ENCODE measurements at regions not wholly inside any gene's neighbourhood (a gene's known extent, or its start where the extent isn't known, plus 50 kb on each side); places are given as distances from the start of the nearest gene placed in this dataset.

DNA sequence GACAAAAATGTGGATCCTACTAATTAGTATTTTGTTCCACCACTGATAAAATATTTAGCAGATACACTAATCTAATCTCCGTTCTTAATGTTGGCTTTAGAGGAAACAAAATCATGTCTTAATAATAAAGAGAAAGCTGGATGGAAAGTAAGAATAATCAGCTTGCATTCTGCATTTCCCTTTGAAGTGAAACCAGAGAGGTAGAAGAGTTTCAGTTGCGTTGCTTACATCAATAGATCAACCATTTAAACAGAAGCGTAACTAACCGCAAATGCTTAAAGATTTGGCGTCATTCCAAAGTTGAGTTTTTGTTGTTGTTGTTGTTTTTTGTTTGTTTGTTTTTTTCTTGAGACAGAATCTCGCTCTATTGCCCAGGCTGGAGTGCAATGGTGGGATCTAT is 168.9 kb downstream of the TRIML1 start:
- no peak overlapping the region for H3K4me3 ChIP-seq
- DNase-seq (ENCODE audit: low spot score in 2 of 2) = no peak
- TF ChIP-seq POLR2A (IDR thresholded peaks at IDR 0.05) = no peak
- no peak for TF ChIP-seq POLR2AphosphoS5 (IDR thresholded peaks at IDR 0.05)
- TF ChIP-seq, protein P1, sequence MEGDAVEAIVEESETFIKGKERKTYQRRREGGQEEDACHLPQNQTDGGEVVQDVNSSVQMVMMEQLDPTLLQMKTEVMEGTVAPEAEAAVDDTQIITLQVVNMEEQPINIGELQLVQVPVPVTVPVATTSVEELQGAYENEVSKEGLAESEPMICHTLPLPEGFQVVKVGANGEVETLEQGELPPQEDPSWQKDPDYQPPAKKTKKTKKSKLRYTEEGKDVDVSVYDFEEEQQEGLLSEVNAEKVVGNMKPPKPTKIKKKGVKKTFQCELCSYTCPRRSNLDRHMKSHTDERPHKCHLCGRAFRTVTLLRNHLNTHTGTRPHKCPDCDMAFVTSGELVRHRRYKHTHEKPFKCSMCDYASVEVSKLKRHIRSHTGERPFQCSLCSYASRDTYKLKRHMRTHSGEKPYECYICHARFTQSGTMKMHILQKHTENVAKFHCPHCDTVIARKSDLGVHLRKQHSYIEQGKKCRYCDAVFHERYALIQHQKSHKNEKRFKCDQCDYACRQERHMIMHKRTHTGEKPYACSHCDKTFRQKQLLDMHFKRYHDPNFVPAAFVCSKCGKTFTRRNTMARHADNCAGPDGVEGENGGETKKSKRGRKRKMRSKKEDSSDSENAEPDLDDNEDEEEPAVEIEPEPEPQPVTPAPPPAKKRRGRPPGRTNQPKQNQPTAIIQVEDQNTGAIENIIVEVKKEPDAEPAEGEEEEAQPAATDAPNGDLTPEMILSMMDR (IDR thresholded peaks at IDR 0.05) = no peak
- no peak for TF ChIP-seq EP300 (IDR thresholded peaks at IDR 0.05)
- H3K4me1 ChIP-seq = no peaks in the 10 kb centered on the region
- H3K27ac ChIP-seq = no peak overlapping the region
- H3K27me3 ChIP-seq = no peaks in the 10 kb centered on the region
- no peaks in the 10 kb centered on the region for H3K36me3 ChIP-seq
- no peaks in the 10 kb centered on the region for H3K9me3 ChIP-seq
- WGBS = 91% methylated on average over 6 of the region's 6 CpGs

DNA sequence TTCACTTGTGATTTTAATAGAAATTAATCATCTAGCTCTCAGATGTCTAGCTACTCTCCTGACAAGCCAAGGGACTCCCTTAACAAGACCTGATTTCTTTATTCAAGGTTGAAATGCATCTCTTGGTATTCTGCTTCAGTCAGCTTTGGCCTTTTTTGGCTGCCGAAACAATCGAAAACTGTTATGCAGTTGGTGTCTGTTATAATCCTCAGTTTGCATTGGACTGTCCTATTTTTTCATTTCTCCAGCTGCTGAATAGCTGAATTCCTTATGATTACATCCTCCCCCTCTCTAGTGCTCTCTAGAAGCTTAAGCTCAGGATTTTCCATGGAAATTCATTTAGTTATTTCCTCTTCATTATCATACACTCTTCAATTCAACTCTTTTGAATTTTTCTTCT is 177.2 kb downstream of the TRIML1 start:
- WGBS = 94% methylated on average over 2 of the region's 2 CpGs
- no peak overlapping the region for H3K27ac ChIP-seq
- no peak overlapping the region for H3K4me3 ChIP-seq
- DNase-seq (ENCODE audit: low spot score in 2 of 2) = no peak
- TF ChIP-seq EP300 (IDR thresholded peaks at IDR 0.05) = no peak
- no peak for TF ChIP-seq POLR2AphosphoS5 (IDR thresholded peaks at IDR 0.05)
- TF ChIP-seq POLR2A (IDR thresholded peaks at IDR 0.05) = no peak
- TF ChIP-seq, protein P1 (IDR thresholded peaks at IDR 0.05) = no peak
- no peaks in the 10 kb centered on the region for H3K36me3 ChIP-seq
- peaks cover 3% of the 10 kb centered on the region for H3K9me3 ChIP-seq
- H3K27me3 ChIP-seq = no peaks in the 10 kb centered on the region
- H3K4me1 ChIP-seq = no peaks in the 10 kb centered on the region

DNA sequence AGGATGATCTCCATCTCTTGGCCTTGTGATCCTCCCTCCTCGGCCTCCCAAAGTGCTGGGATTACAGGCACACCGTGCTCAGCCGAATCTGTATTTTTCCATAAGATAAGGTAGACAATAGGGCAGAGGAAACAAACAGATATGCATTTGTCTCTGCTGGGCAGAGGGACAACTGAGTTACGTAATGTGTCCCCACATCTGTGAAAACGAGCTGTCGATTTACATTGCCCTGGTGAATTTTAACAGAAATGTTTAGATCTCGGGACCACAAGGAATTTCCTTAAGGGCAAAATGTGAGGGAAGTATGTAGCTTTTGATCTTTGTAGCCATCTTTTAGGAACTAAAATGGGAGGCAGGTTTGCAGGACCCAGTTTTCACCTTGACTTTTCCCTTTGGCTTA is 189.7 kb downstream of the TRIML1 start:
- no peak for DNase-seq (ENCODE audit: low spot score in 2 of 2)
- H3K27me3 ChIP-seq = no peaks in the 10 kb centered on the region
- no peaks in the 10 kb centered on the region for H3K4me1 ChIP-seq
- no peak overlapping the region for H3K4me3 ChIP-seq
- WGBS = 77% methylated on average over 7 of the region's 7 CpGs
- no peaks in the 10 kb centered on the region for H3K9me3 ChIP-seq
- H3K27ac ChIP-seq = no peak overlapping the region
- no peaks in the 10 kb centered on the region for H3K36me3 ChIP-seq
- TF ChIP-seq, protein P1 (IDR thresholded peaks at IDR 0.05) = no peak
- TF ChIP-seq POLR2AphosphoS5 (IDR thresholded peaks at IDR 0.05) = no peak
- TF ChIP-seq EP300 (IDR thresholded peaks at IDR 0.05) = no peak
- TF ChIP-seq POLR2A (IDR thresholded peaks at IDR 0.05) = no peak

DNA sequence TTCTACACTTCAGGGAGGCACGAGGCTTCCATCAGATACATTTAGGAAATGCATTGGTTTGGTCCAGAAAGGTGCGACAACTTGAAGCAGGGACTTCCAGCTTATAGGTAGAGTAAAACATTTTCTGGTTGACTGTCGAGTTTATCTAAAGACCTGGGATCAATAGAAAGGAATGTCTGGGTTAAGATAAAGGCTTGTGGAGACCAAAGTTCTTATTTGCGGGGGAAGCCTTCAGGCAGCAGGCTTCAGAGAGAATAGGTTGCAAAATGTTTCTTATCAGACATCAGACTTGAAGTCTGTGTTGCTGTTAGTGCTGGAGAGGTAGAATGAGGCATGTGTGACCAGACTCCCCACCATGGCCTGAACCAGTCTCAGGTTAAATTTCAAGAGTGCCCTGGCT is 190.3 kb downstream of the TRIML1 start:
- no peak overlapping the region for H3K4me3 ChIP-seq
- DNase-seq (ENCODE audit: low spot score in 2 of 2) = no peak
- no peaks in the 10 kb centered on the region for H3K36me3 ChIP-seq
- 82% methylated on average over 4 of the region's 4 CpGs for WGBS
- H3K9me3 ChIP-seq = no peaks in the 10 kb centered on the region
- H3K4me1 ChIP-seq = no peaks in the 10 kb centered on the region
- no peak overlapping the region for H3K27ac ChIP-seq
- TF ChIP-seq POLR2A (IDR thresholded peaks at IDR 0.05) (no peak), POLR2AphosphoS5 (IDR thresholded peaks at IDR 0.05) (no peak), EP300 (IDR thresholded peaks at IDR 0.05) (no peak)
- TF ChIP-seq, protein P1 (IDR thresholded peaks at IDR 0.05) = no peak
- H3K27me3 ChIP-seq = no peaks in the 10 kb centered on the region

DNA sequence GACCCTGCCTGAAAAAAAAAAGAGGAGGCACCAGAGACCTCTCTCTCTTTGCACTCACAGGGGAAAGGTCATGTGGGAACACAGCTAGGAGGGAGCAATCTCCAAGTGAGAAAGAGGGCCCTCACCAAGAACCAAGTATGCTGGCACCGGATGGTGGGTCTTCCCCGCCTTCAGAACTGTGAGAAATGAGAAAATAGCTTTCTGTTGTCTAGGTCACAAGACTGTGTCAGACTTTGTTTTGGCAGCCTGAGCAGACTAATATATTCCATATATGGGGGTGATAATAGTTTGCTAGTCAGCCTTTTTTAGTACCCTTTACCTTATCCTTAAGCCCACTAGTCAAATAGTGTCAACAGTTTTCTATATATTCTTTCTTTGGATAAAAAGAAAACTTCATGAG is 193.0 kb downstream of the TRIML1 start:
- 56% methylated on average over 2 of the region's 2 CpGs for WGBS
- Histone ChIP-seq H3K27me3 (no peaks in the 10 kb centered on the region), H3K27ac (no peak overlapping the region), H3K36me3 (no peaks in the 10 kb centered on the region), H3K4me1 (no peaks in the 10 kb centered on the region), H3K9me3 (no peaks in the 10 kb centered on the region), H3K4me3 (no peak overlapping the region)
- DNase-seq (ENCODE audit: low spot score in 2 of 2) = no peak
- TF ChIP-seq, protein P1 (IDR thresholded peaks at IDR 0.05) = no peak
- no peak for TF ChIP-seq POLR2A (IDR thresholded peaks at IDR 0.05)
- no peak for TF ChIP-seq POLR2AphosphoS5 (IDR thresholded peaks at IDR 0.05)
- no peak for TF ChIP-seq EP300 (IDR thresholded peaks at IDR 0.05)
